SKM-1 (cell line): ENCODE measurements at regions not wholly inside any gene's neighbourhood (a gene's known extent, or its start where the extent isn't known, plus 50 kb on each side); places are given as distances from the start of the nearest gene placed in this dataset.

ENCODE experiments used
- DNase-seq: peaks from one replicate; lab custom pipeline; 2025; ENCODE audit not compliant: unreplicated experiment; lab: John Stamatoyannopoulos, UW

DNA sequence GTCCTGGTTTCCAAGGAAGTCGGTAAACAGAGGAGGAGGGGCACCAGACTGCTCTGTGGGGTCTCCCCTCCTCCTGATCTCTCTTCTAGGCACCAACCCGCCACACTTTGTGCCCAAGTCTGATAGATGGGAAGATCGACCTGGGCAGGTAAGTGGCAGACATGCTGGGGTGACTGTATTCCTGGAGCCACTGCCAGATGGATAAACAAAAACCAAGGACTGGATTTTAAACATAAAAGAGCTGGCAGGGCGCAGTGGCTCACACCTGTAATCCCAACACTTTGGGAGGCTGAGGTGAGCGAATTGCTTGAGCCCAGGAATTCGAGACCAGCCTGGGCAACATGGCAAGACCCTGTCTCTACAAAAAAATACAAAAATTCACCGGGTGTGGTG, 181.2 kb downstream of the ANAPC1 start:
- no peak for DNase-seq

DNA sequence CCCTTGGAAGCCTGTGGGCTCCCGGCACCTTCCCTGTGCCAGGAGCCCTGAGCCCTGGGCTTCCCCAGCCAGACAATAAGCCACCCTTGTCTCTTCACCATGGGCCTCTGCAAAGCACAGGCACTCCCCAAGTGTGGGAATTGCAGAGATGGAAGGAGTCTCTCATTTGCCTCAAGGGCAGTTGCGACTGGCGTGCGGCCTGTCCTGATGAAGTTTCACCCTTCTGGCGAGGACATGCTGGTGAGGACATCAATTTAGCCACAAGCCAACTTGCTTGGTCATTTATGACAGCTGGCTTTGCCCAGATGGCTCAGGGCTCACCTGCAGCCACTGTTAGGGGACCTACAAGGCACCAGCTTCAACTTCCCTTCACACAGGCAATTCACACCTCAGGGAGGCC, 180.2 kb downstream of the ANAPC1 start:
- DNase-seq = no peak

DNA sequence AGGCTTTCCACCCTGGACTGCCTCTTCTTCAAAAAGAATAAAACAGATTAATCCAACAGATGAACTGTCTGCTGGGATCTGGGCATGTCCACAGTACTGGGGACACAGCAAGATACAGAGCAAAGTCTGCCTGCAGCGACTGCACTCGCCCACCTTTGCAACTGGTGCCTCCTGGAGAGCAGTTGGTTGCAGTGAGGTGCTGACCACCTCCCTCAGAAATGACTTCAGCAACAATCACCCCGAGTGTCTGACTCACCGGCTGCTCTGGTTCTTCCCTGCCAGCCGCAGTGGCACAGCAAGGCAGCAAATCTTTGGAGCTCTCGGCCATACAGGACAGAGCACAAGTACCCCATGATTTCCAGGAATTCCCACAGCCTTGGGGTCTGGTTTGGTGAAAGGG, 179.7 kb downstream of the ANAPC1 start:
- no peak for DNase-seq

GRCh38 chr2:111705239-111705638, 178.8 kb downstream of the ANAPC1 start:
- no peak for DNase-seq

DNA sequence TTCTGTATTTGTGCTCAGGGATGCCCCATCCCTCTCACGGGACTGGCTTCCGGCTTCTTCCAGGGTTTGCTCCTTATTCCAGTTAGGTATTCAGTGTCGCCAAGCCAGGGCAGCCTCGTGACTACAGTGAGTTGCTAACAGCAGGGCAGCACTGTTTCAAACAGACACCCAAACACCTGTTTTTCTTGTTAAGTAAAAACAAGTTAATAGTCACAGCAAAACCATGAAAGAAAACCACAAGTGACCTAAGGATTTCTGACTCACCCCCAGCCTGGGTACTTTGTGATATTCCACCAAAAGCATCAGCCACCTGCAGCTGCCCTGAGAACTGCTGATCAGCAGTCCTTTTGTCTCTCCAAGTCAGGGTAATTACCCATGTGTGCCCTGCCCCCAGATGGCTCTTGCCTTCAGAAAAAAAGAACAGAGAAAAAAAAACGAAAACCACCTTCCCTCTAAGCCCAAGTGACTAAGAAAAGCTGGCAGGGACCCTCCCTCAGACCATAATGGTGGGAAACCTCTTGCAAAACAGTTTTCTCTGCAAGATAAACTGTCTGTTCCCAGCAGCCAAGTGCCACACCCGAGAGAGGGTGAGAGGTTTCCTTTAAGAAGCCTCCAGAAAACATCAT, 178.2 kb downstream of the ANAPC1 start:
- no peak for DNase-seq

GRCh38 chr2:111706481-111707001, 177.5 kb downstream of the ANAPC1 start:
- no peak for DNase-seq

DNA sequence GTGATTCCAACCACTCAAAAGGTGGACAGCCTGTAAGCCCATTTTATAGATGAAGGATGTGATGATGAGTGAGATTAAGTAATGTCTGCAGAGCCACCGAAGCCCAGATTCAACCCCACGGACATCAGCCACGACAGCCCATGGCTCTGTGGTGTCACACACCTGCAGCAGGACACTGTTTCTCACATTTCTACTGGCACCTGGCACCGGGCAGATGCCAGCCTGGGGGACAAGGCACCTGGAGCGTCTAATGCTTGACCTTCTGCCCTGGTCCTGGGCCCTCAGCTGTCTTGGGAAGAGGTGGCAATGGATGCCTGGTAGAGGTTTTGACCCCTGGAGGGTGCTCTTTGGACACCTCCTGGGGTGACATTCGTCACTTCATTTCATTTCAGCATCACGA, 176.3 kb downstream of the ANAPC1 start:
- no peak for DNase-seq

DNA sequence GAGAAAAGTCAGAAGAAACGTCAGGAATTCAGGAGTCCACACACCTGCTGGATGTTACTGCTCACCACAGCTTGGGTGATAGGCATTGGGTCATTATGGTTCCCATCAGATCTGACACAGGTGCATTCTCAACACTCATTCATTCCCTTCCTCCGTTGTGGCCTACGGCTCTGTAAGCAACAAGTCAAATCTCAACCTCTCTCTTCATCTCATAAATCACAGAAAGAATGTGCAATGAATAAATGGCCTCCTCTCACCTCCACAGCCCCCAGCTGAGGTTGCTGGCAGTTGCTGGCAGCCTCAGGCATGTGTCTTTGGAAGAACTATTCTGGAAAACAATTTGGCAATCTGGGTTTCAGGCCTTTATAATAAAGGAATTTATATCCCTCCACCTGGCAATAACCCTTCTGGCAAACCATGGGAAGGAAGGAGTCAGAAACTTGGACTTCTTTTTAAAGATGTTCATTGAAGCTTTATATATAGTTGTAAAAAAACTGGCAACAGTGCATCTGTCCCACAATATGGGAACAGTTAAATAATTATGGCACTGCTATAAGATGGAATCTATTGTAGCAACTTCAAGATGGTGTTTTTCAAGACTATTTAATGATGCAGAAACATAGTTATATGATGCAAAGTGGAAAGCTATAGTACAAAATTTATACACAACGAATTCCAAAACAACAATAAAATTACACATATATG, 175.4 kb downstream of the ANAPC1 start:
- DNase-seq = no peak

- no peak for DNase-seq
Observed at GRCh38 chr2:111709321-111709720, 174.7 kb downstream of the ANAPC1 start.

DNA sequence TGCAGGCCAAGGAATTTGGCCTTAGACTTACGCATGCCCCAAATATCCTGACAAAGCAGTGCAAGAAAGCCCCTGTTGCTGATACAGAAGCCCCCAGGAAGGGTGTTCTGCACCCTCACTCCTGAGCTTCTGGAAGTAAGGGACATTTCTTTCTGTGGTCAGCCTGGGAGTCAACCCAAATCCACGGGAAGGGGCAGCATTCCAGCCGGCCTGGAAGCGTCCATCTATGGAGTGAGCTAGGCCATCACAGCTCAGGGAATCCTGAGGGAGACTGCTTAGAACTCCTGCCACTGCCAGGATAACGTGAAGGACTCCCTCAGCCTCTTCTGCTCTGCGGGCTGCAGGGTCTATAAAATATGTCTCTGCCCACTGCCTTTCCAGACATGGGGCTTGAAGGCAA, 173.9 kb downstream of the ANAPC1 start:
- DNase-seq = no peak

GRCh38 chr2:111710613-111711012, 173.4 kb downstream of the ANAPC1 start:
- DNase-seq = no peak

DNA sequence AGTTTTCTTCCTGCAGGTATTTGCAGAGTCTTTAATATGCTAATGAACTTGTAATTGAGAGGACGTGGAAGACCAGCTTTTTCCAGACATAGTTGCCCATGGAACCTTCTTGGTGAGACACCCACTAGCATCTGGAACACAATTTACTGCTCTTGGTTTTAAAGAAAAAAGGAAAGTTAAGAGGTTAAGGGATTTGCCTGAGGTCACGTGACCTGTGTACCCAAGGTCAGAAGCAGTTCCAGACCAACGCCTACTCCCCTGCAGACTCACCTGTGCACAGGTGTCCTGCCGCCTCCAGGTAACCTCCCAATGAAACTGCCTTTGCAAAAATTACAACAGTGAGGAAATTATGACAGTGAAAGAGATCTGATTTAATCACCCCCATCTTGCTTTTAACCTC, 172.7 kb downstream of the ANAPC1 start:
- DNase-seq = no peak

DNA sequence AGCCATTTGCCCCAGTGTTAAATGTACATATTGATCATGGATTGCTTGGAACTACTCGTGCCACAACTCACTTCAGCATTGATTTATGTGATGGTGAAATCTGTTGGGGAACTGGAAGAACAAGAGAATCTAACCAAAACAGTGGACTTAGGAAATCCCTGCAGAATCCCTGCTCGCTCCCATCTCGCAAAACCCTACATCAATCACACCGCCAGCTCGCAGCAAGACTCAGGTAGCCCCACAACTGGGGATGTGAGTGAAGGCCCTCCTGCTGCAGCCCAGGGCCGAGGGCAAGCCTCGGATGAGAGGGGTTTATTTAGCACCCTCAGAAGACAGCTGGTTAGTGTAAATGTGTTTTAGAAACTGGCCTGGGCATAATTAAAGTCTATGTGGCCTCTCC, 171.6 kb downstream of the ANAPC1 start:
- no peak for DNase-seq

- no peak for DNase-seq
Observed at GRCh38 chr2:111712940-111713515, 171.0 kb downstream of the ANAPC1 start.

DNA sequence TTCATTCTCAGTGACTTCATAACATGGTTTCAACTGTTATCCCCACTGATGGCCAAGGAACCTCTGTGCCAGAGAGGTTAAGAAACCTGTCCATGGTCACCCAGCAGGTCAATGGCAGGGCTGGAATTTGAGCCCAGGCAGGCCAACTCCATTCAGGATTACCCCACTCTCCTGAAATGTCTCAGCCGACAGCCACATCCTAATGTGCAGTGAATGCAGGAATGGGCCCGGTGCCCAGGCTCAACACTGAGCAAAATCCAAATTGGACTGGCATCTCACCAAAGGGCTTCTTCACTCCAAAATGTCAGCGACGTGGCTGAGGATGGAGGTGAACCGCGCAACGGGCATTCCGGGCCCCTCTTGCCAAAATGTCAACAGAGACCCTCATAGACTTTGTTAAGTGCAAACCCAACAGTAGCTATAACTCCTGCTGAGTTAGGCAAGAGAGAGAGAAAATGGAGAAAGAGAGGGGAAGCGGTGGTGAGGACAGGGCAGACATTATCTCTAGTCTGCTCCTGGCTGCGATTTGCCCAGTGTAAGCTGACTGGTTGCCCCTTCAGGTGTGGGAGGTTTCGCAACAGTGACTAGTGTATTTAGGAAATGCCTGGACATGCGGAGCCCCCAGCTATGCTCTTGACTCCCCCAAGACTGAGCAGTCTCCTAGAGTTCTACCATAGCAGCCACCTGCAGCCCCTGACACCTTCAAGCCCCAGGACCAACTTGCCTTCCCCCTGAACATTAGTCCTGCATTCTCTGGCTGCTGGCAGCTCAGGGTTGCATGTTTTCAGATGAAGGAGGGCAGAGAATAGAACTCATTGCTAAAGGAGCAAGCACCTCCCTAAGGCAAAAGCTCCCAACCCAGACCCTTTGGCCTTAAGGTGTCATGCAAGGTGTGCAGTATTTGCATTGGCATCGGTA, 167.7 kb downstream of the ANAPC1 start:
- no peak for DNase-seq

GRCh38 chr2:111716905-111717775, 166.9 kb downstream of the ANAPC1 start:
- DNase-seq = no peak
